ENCODE measurements at regions not wholly inside any gene's neighbourhood (a gene's known extent, or its start where the extent isn't known, plus 50 kb on each side); places are given as distances from the start of the nearest gene placed in this dataset.
A peak's percentile ranks its signal among the peaks of the same experiment; 100 is the strongest.

GRCh38 chr13:54633456-54633855, 1604.8 kb downstream of the OLFM4 start:
- DNase-seq (no peak), ATAC-seq (no peak)
- TF ChIP-seq CTCF (conservative IDR thresholded peaks at IDR 0.05; ENCODE audit: low read depth, low read length) (no peak), EZH2phosphoT487 (IDR thresholded peaks at IDR 0.05; ENCODE audit: borderline replicate concordance, low read length) (no peak), EZH2 (IDR thresholded peaks at IDR 0.05; ENCODE audit: low read length, unreplicated experiment) (no peak)
- Histone ChIP-seq H3F3A (ENCODE audit: low read length, unreplicated experiment) (no peaks in the 10 kb centered on the region), H3K4me1 (ENCODE audit: insufficient read depth, low read length) (no peaks in the 10 kb centered on the region), H4K20me1 (ENCODE audit: low read length) (no peaks in the 10 kb centered on the region), H3K27me3 (ENCODE audit: low read length) (no peaks in the 10 kb centered on the region), H2AFZ (ENCODE audit: low read length) (no peak overlapping the region), H3K4me2 (ENCODE audit: low read length) (no peak overlapping the region), H3K79me2 (ENCODE audit: low read length) (no peaks in the 10 kb centered on the region), H3K27ac (ENCODE audit: low read length) (no peak overlapping the region), H3K4me3 (ENCODE audit: low read length) (no peak overlapping the region), H3K9ac (ENCODE audit: low read length) (no peak overlapping the region), H3K36me3 (ENCODE audit: low read depth, low read length) (no peaks in the 10 kb centered on the region), H3K9me3 (ENCODE audit: low read length) (no peaks in the 10 kb centered on the region), H3K9me2 (replicated peaks; ENCODE audit: low read length) (no peaks in the 10 kb centered on the region)
- ChIA-PET CTCF (no interaction called here), POLR2A (ENCODE audit: unreplicated experiment) (no interaction called here)
- intact Hi-C loops (cut with micrococcal nuclease): no loop called here
- no TSS peak for BruUV-seq (replicated peaks)

DNA sequence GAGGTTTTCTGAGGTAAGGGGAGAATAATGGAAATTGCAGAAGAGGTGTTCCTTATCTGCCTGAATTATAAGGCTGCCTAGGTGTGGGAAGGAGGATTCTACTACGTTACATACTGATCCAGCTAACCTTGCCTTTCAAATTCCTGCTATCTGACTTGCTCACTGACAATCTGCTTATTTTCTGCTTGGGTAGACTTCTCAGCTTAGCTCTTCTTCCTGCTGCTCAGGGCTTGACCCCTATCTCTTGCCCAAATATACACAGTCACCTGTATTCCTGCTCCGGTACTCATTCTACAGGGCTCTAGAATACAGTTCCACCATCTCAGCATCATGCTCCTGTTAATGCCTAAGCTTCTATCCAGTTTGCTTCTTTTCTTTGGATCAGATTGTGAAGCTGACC, 1607.6 kb downstream of the OLFM4 start:
- no peaks in the 10 kb centered on the region for H3K4me1 ChIP-seq (ENCODE audit: insufficient read depth, low read length)
- no peak for ATAC-seq
- H3K9me2 ChIP-seq (replicated peaks; ENCODE audit: low read length): no peaks in the 10 kb centered on the region
- H4K20me1 ChIP-seq (ENCODE audit: low read length): no peaks in the 10 kb centered on the region
- H3F3A ChIP-seq (ENCODE audit: low read length, unreplicated experiment): no peaks in the 10 kb centered on the region
- DNase-seq: no peak
- POLR2A ChIA-PET (ENCODE audit: unreplicated experiment): no interaction called here
- no peak overlapping the region for H3K4me2 ChIP-seq (ENCODE audit: low read length)
- CTCF ChIA-PET: no interaction called here
- no peaks in the 10 kb centered on the region for H3K36me3 ChIP-seq (ENCODE audit: low read depth, low read length)
- BruUV-seq (replicated peaks): no TSS peak
- H2AFZ ChIP-seq (ENCODE audit: low read length): no peak overlapping the region
- H3K9ac ChIP-seq (ENCODE audit: low read length): no peak overlapping the region
- no peaks in the 10 kb centered on the region for H3K27me3 ChIP-seq (ENCODE audit: low read length)
- intact Hi-C loops (cut with micrococcal nuclease): no loop called here
- no peak overlapping the region for H3K27ac ChIP-seq (ENCODE audit: low read length)
- TF ChIP-seq EZH2phosphoT487 (IDR thresholded peaks at IDR 0.05; ENCODE audit: borderline replicate concordance, low read length): no peak
- TF ChIP-seq EZH2 (IDR thresholded peaks at IDR 0.05; ENCODE audit: low read length, unreplicated experiment): no peak
- no peak for TF ChIP-seq CTCF (conservative IDR thresholded peaks at IDR 0.05; ENCODE audit: low read depth, low read length)
- H3K79me2 ChIP-seq (ENCODE audit: low read length): no peaks in the 10 kb centered on the region
- no peaks in the 10 kb centered on the region for H3K9me3 ChIP-seq (ENCODE audit: low read length)
- no peak overlapping the region for H3K4me3 ChIP-seq (ENCODE audit: low read length)

GRCh38 chr13:54637366-54637765, 1608.8 kb downstream of the OLFM4 start:
- intact Hi-C loops (cut with micrococcal nuclease): no loop called here
- Histone ChIP-seq H4K20me1 (ENCODE audit: low read length) (no peaks in the 10 kb centered on the region), H3K4me1 (ENCODE audit: insufficient read depth, low read length) (no peaks in the 10 kb centered on the region), H3K9me3 (ENCODE audit: low read length) (no peaks in the 10 kb centered on the region), H3K9me2 (replicated peaks; ENCODE audit: low read length) (no peaks in the 10 kb centered on the region), H2AFZ (ENCODE audit: low read length) (no peak overlapping the region), H3K4me3 (ENCODE audit: low read length) (no peak overlapping the region), H3K9ac (ENCODE audit: low read length) (no peak overlapping the region), H3K27ac (ENCODE audit: low read length) (no peak overlapping the region), H3K27me3 (ENCODE audit: low read length) (no peaks in the 10 kb centered on the region), H3K79me2 (ENCODE audit: low read length) (no peaks in the 10 kb centered on the region), H3K36me3 (ENCODE audit: low read depth, low read length) (no peaks in the 10 kb centered on the region), H3F3A (ENCODE audit: low read length, unreplicated experiment) (no peaks in the 10 kb centered on the region), H3K4me2 (ENCODE audit: low read length) (no peak overlapping the region)
- CTCF ChIA-PET: no interaction called here
- BruUV-seq (replicated peaks): no TSS peak
- DNase-seq: peak; percentile 7
- ATAC-seq: no peak
- TF ChIP-seq EZH2phosphoT487 (IDR thresholded peaks at IDR 0.05; ENCODE audit: borderline replicate concordance, low read length): no peak
- TF ChIP-seq CTCF (conservative IDR thresholded peaks at IDR 0.05; ENCODE audit: low read depth, low read length): no peak
- TF ChIP-seq EZH2 (IDR thresholded peaks at IDR 0.05; ENCODE audit: low read length, unreplicated experiment): no peak
- POLR2A ChIA-PET (ENCODE audit: unreplicated experiment): no interaction called here

Data from PC-3 (cell line).